ENCODE measurements at regions not wholly inside any gene's neighbourhood (a gene's known extent, or its start where the extent isn't known, plus 50 kb on each side); places are given as distances from the start of the nearest gene placed in this dataset.

GRCh38 chr17:59466946-59467801, 98.2 kb upstream of the DHX40 start (continued):
- TF ChIP-seq NR0B2 (CRISPR knock-in tag; IDR thresholded peaks at IDR 0.05): no peak
- TF ChIP-seq ATF1 (CRISPR knock-in tag; IDR thresholded peaks at IDR 0.05): peak; percentile 37; the same call in 1 of the 2 replicates
- TF ChIP-seq GMEB1 (CRISPR knock-in tag; IDR thresholded peaks at IDR 0.05; ENCODE audit: borderline replicate concordance): 0 out of 2 replicates have a peak, but pooled peaks have one; percentile 13
- no peak for TF ChIP-seq ZNF530 (CRISPR knock-in tag; IDR thresholded peaks at IDR 0.05; ENCODE audit: low read depth)
- TF ChIP-seq ZNF468 (CRISPR knock-in tag; IDR thresholded peaks at IDR 0.05): no peak
- TF ChIP-seq HNF4G (IDR thresholded peaks at IDR 0.05; ENCODE audit: borderline replicate concordance, low read depth, low read length): no peak
- TF ChIP-seq HNF4G (CRISPR knock-in tag; IDR thresholded peaks at IDR 0.05; ENCODE audit: borderline replicate concordance, low read depth): no peak
- TF ChIP-seq ZNF235 (CRISPR knock-in tag; IDR thresholded peaks at IDR 0.05; ENCODE audit: borderline replicate concordance): no peak
- TF ChIP-seq SP1 (IDR thresholded peaks at IDR 0.05): no peak
- no peak for TF ChIP-seq SP1 (CRISPR knock-in tag; IDR thresholded peaks at IDR 0.05)
- no peak for TF ChIP-seq ZFP1 (CRISPR knock-in tag; IDR thresholded peaks at IDR 0.05)
- TF ChIP-seq PAF1 (CRISPR knock-in tag; IDR thresholded peaks at IDR 0.05): no peak
- no peak for TF ChIP-seq RNF2 (conservative IDR thresholded peaks at IDR 0.05; ENCODE audit: low read depth)
- no peak for TF ChIP-seq IKZF4 (CRISPR knock-in tag; IDR thresholded peaks at IDR 0.05; ENCODE audit: borderline replicate concordance, low read depth, not compliant biosample characterization)
- no peak for TF ChIP-seq TEAD3 (CRISPR knock-in tag; optimal IDR thresholded peaks at IDR 0.05; ENCODE audit: borderline replicate concordance)
- TF ChIP-seq ZNF101 (CRISPR knock-in tag; IDR thresholded peaks at IDR 0.05; ENCODE audit: borderline replicate concordance, low read depth): no peak
- TF ChIP-seq RXRA (CRISPR knock-in tag; IDR thresholded peaks at IDR 0.05): 0 out of 2 replicates have a peak, but pooled peaks have one; percentile 25
- TF ChIP-seq ZNF644 (CRISPR knock-in tag; IDR thresholded peaks at IDR 0.05; ENCODE audit: low read depth): no peak
- TF ChIP-seq HDAC2 (CRISPR knock-in tag; IDR thresholded peaks at IDR 0.05): no peak
- TF ChIP-seq MEF2D (CRISPR knock-in tag; IDR thresholded peaks at IDR 0.05): 0 out of 2 replicates have a peak, but pooled peaks have one; percentile 23
- no peak for TF ChIP-seq AGO2 (optimal IDR thresholded peaks at IDR 0.05; ENCODE audit: low read depth, low read length)
- TF ChIP-seq MTF1 (CRISPR knock-in tag; IDR thresholded peaks at IDR 0.05): no peak
- TF ChIP-seq ZNF672 (CRISPR knock-in tag; IDR thresholded peaks at IDR 0.05): no peak
- no peak for TF ChIP-seq FUBP1 (CRISPR knock-in tag; IDR thresholded peaks at IDR 0.05; ENCODE audit: borderline replicate concordance)
- no peak for TF ChIP-seq ZNF800 (CRISPR knock-in tag; IDR thresholded peaks at IDR 0.05)
- TF ChIP-seq HNRNPUL1 (IDR thresholded peaks at IDR 0.05; ENCODE audit: low read depth, low read length): no peak
- no peak for TF ChIP-seq ZNF343 (CRISPR knock-in tag; IDR thresholded peaks at IDR 0.05)
